ENCODE measurements at regions not wholly inside any gene's neighbourhood (a gene's known extent, or its start where the extent isn't known, plus 50 kb on each side); places are given as distances from the start of the nearest gene placed in this dataset.

DNA sequence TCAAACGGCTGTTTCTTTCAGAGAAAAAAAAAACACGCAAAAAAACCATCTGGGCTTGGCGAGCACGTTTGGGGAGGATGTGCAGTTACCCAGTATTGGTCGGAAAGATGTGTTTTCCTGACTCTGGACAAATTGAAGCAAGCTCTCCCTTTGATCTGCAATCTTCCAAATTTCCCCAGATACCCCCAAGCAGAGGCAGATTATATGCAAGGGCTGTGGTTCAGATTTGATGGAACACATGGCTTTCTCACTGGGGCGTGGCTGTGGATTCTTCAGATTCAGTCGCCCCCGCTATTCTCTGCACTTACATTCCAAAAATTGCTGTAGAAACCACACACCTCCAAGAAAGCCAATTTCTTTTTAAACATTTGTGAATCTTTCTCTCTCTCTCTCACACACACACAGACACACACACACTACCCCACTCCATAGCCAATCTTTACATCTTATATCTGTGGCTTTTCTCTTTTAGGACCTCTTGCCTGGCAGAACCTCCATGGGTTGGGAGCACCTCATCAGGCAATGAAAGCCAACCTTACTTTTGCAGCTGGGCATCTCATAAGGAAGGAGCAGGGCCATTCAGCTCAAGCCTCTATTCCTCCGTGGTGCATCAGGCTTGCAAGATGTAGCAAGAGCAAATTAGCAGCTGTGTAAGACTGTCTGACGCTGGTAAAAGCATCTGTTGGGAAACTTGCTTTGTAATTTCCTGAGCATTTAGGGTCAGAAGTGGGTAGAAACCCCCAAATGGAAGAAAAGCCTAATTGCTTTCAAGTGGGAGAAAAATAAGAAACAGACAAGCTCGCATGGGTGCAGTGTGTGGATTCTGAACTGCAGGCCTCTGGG, 103.9 kb upstream of the FAM20A start:
- H3K9ac ChIP-seq (ENCODE audit: control insufficient read depth, insufficient read depth, low read length), result no peak overlapping the region
- 37% methylated on average over 11 of the region's 11 CpGs for WGBS (ENCODE audit: insufficient coverage, insufficient replicate concordance, low lambda C conversion rate, missing lambda C conversion rate)
- no peaks in the 10 kb centered on the region for H3K4me1 ChIP-seq (ENCODE audit: control insufficient read depth, insufficient read depth, low read length)
- FAIRE-seq (no peak), ATAC-seq (no peak), DNase-seq (ENCODE audit: low read depth, low spot score) (no peak)
- no peak overlapping the region for H3K4me2 ChIP-seq (ENCODE audit: control insufficient read depth, insufficient read depth)
- intact Hi-C loops (cut with micrococcal nuclease; ENCODE audit: unreplicated experiment), result no loop called here
- H3K79me2 ChIP-seq (ENCODE audit: control insufficient read depth, insufficient read depth, low read length), result no peaks in the 10 kb centered on the region
- BruUV-seq (replicated peaks), result no TSS peak
- H4K20me1 ChIP-seq (ENCODE audit: control insufficient read depth, insufficient read depth), result no peaks in the 10 kb centered on the region
- POLR2A ChIA-PET, result no interaction called here
- no peaks in the 10 kb centered on the region; a peak in 1 of 4 replicates for H3K36me3 ChIP-seq (ENCODE audit: control insufficient read depth in 2 of 2, insufficient read depth in 2 of 2, low read length in 1 of 2)
- SMC1A ChIA-PET (ENCODE audit: uncharacterized antibody, unreplicated experiment), result no interaction called here
- CTCF ChIA-PET, result no interaction called here
- no peak overlapping the region for H2AFZ ChIP-seq (ENCODE audit: control insufficient read depth, low read depth, low read length)
- in situ Hi-C loops (cut with MboI), result no loop called here
- no peaks in the 10 kb centered on the region for H3K9me3 ChIP-seq (replicated peaks; ENCODE audit: control insufficient read depth, insufficient read depth, low read length)
- TF ChIP-seq NR2C1 (IDR thresholded peaks at IDR 0.05), result no peak
- no peak for TF ChIP-seq CBX5 (IDR thresholded peaks at IDR 0.05; ENCODE audit: low read depth)
- no peak overlapping the region for H3K27ac ChIP-seq (ENCODE audit: control insufficient read depth, insufficient read depth)
- H3K27me3 ChIP-seq (replicated peaks in 1 of 2; ENCODE audit: control insufficient read depth in 2 of 2, insufficient read depth in 2 of 2, low read length in 1 of 2), result no peaks in the 10 kb centered on the region; a peak in 1 of 4 replicates
- no peak overlapping the region for H3K4me3 ChIP-seq
- RAD21 ChIA-PET (ENCODE audit: unreplicated experiment), result no interaction called here

- ChIA-PET CTCF (no interaction called here), POLR2A (no interaction called here), SMC1A (ENCODE audit: uncharacterized antibody, unreplicated experiment) (interaction anchor here (0.9 kb wide), 1 partner anchor 10 kb away, joined by 3 read pairs; no protein-coding TSS in a partner anchor), RAD21 (ENCODE audit: unreplicated experiment) (no interaction called here)
- intact Hi-C loops (cut with micrococcal nuclease; ENCODE audit: unreplicated experiment), result no loop called here
- Histone ChIP-seq H3K79me2 (ENCODE audit: control insufficient read depth, insufficient read depth, low read length) (no peaks in the 10 kb centered on the region), H3K27me3 (replicated peaks in 1 of 2; ENCODE audit: control insufficient read depth in 2 of 2, insufficient read depth in 2 of 2, low read length in 1 of 2) (no peaks in the 10 kb centered on the region; a peak in 1 of 4 replicates), H2AFZ (ENCODE audit: control insufficient read depth, low read depth, low read length) (no peak overlapping the region), H3K4me2 (ENCODE audit: control insufficient read depth, insufficient read depth) (no peak overlapping the region), H3K4me1 (ENCODE audit: control insufficient read depth, insufficient read depth, low read length) (no peaks in the 10 kb centered on the region), H4K20me1 (ENCODE audit: control insufficient read depth, insufficient read depth) (no peaks in the 10 kb centered on the region), H3K36me3 (ENCODE audit: control insufficient read depth in 2 of 2, insufficient read depth in 2 of 2, low read length in 1 of 2) (no peaks in the 10 kb centered on the region; a peak in 1 of 4 replicates), H3K9me3 (replicated peaks; ENCODE audit: control insufficient read depth, insufficient read depth, low read length) (no peaks in the 10 kb centered on the region), H3K27ac (ENCODE audit: control insufficient read depth, insufficient read depth) (no peak overlapping the region), H3K4me3 (no peak overlapping the region), H3K9ac (ENCODE audit: control insufficient read depth, insufficient read depth, low read length) (no peak overlapping the region)
- WGBS (ENCODE audit: insufficient coverage, insufficient replicate concordance, low lambda C conversion rate, missing lambda C conversion rate), result 26% methylated on average over 2 of the region's 2 CpGs
- ATAC-seq (no peak), FAIRE-seq (no peak), DNase-seq (ENCODE audit: low read depth, low spot score) (no peak)
- in situ Hi-C loops (cut with MboI), result no loop called here
- no TSS peak for BruUV-seq (replicated peaks)
- TF ChIP-seq SPI1 (IDR thresholded peaks at IDR 0.05; ENCODE audit: borderline replicate concordance, insufficient read depth, low read depth, low read length), result no peak
- no peak for TF ChIP-seq ZNF592 (IDR thresholded peaks at IDR 0.05)
- TF ChIP-seq TAF1 (IDR thresholded peaks at IDR 0.05; ENCODE audit: borderline replicate concordance, low read depth, low read length), result no peak
- TF ChIP-seq NFXL1 (IDR thresholded peaks at IDR 0.05; ENCODE audit: borderline replicate concordance), result no peak
- no peak for TF ChIP-seq NR2C2 (IDR thresholded peaks at IDR 0.05; ENCODE audit: borderline replicate concordance, control insufficient read depth, insufficient read length, low read depth)
- TF ChIP-seq ZBED1 (IDR thresholded peaks at IDR 0.05; ENCODE audit: borderline replicate concordance), result no peak
- no peak for TF ChIP-seq TBL1XR1 (IDR thresholded peaks at IDR 0.05; ENCODE audit: low read depth, low read length)
- TF ChIP-seq RAD51 (IDR thresholded peaks at IDR 0.05), result no peak
- TF ChIP-seq ESRRA (IDR thresholded peaks at IDR 0.05; ENCODE audit: low read length), result no peak
Observed at GRCh38 chr17:68701046-68701445, 99.9 kb upstream of the FAM20A start.
